Right atrium auricular region (tissue), 2 donors: ENCODE measurements at regions not wholly inside any gene's neighbourhood (a gene's known extent, or its start where the extent isn't known, plus 50 kb on each side); places are given as distances from the start of the nearest gene placed in this dataset.

Experiments
- DNase-seq: peaks from one replicate; pipeline ENCODE4 v3.0.0-alpha.2; 2019; ENCODE audit warnings: low spot score
- H3K27ac ChIP-seq, 2 donors: fragments of 200-600 bp; sonication (generic); 1 replicate in 1 of 2; 2 replicates in 1 of 2; pipeline ENCODE4 v1.5.1; 2016 to 2019
- H3K27me3 ChIP-seq, 2 donors: fragments of 200-600 bp; sonication (generic); one replicate each; pipeline versions ENCODE4 v1.5.1 to v1.6.0; 2017 to 2019
- H3K36me3 ChIP-seq: fragments of 200-600 bp; sonication (generic); one replicate; pipeline ENCODE4 v1.5.1; 2016
- H3K4me1 ChIP-seq, 2 donors: fragments of 200-600 bp; sonication (generic); one replicate each; pipeline versions ENCODE4 v1.5.1 to v1.6.0; 2017 to 2019
- H3K4me3 ChIP-seq, 2 donors: fragments of 200-600 bp; sonication (generic); 1 replicate in 1 of 2; 2 replicates in 1 of 2; pipeline ENCODE4 v1.5.1; 2017 to 2019; ENCODE audit warnings: mild to moderate bottlenecking in 1 of 2, moderate library complexity in 1 of 2
- H3K9me3 ChIP-seq, 2 donors: fragments of 200-600 bp; sonication (generic); one replicate each; pipeline ENCODE4 v1.5.1; 2019
- CTCF ChIP-seq, 2 donors: fragments of 200-600 bp; sonication (generic); IDR thresholded peaks; one replicate each; pipeline ENCODE4 v1.5.1; 2019; ENCODE audit warnings: antibody characterized with exemption in 2 of 2

GRCh38 chr12:102596031-102596430, 115.7 kb upstream of the IGF1 start:
- Histone ChIP-seq H3K27me3 (no peaks in the 10 kb centered on the region), H3K9me3 (no peaks in the 10 kb centered on the region), H3K27ac (no peak overlapping the region), H3K4me1 (no peaks in the 10 kb centered on the region), H3K4me3 (no peak overlapping the region), H3K36me3 (no peaks in the 10 kb centered on the region)
- no peak for DNase-seq
- no peak for TF ChIP-seq CTCF (IDR thresholded peaks at IDR 0.05)

GRCh38 chr12:102595315-102595714, 115.0 kb upstream of the IGF1 start:
- Histone ChIP-seq H3K4me3 (no peak overlapping the region), H3K4me1 (no peaks in the 10 kb centered on the region), H3K27me3 (no peaks in the 10 kb centered on the region), H3K9me3 (no peaks in the 10 kb centered on the region), H3K27ac (no peak overlapping the region), H3K36me3 (no peaks in the 10 kb centered on the region)
- DNase-seq, result no peak
- TF ChIP-seq CTCF (IDR thresholded peaks at IDR 0.05), result no peak

- Histone ChIP-seq H3K27ac (no peak overlapping the region), H3K4me1 (no peaks in the 10 kb centered on the region), H3K27me3 (no peaks in the 10 kb centered on the region), H3K36me3 (no peaks in the 10 kb centered on the region), H3K4me3 (no peak overlapping the region), H3K9me3 (no peaks in the 10 kb centered on the region)
- no peak for TF ChIP-seq CTCF (IDR thresholded peaks at IDR 0.05)
- DNase-seq, result no peak
Observed at GRCh38 chr12:102593134-102593533, 112.8 kb upstream of the IGF1 start.

- Histone ChIP-seq H3K27me3 (no peaks in the 10 kb centered on the region), H3K4me1 (no peaks in the 10 kb centered on the region), H3K9me3 (no peaks in the 10 kb centered on the region), H3K36me3 (no peaks in the 10 kb centered on the region), H3K4me3 (no peak overlapping the region), H3K27ac (no peak overlapping the region)
- TF ChIP-seq CTCF (IDR thresholded peaks at IDR 0.05), result no peak
- no peak for DNase-seq
Observed at GRCh38 chr12:102592134-102592533, 111.8 kb upstream of the IGF1 start.

- Histone ChIP-seq H3K36me3 (no peaks in the 10 kb centered on the region), H3K27ac (no peak overlapping the region), H3K4me3 (no peak overlapping the region), H3K27me3 (no peaks in the 10 kb centered on the region), H3K9me3 (no peaks in the 10 kb centered on the region), H3K4me1 (no peaks in the 10 kb centered on the region)
- DNase-seq, result no peak
- no peak for TF ChIP-seq CTCF (IDR thresholded peaks at IDR 0.05)
Observed at GRCh38 chr12:102573237-102573636, 92.9 kb upstream of the IGF1 start.

GRCh38 chr12:102571889-102572288, 91.5 kb upstream of the IGF1 start:
- Histone ChIP-seq H3K4me3 (no peak overlapping the region), H3K27ac (no peak overlapping the region), H3K36me3 (no peaks in the 10 kb centered on the region), H3K27me3 (no peaks in the 10 kb centered on the region), H3K9me3 (no peaks in the 10 kb centered on the region), H3K4me1 (no peaks in the 10 kb centered on the region)
- no peak for DNase-seq
- TF ChIP-seq CTCF (IDR thresholded peaks at IDR 0.05), result no peak
